Tibial nerve (tissue), 4 donors: ENCODE measurements at regions not wholly inside any gene's neighbourhood (a gene's known extent, or its start where the extent isn't known, plus 50 kb on each side); places are given as distances from the start of the nearest gene placed in this dataset.

Experiments
- DNase-seq, 2 donors: peaks; one replicate each; pipeline ENCODE4 v3.0.0-alpha.2; 2019; ENCODE audit warnings: low spot score in 2 of 2
- H3K27ac ChIP-seq, 4 donors: fragments of 200-600 bp; sonication (generic) in 3 of 4; one replicate each; pipeline ENCODE4 v1.5.1; 2017 to 2019; ENCODE audit warnings: mild to moderate bottlenecking in 1 of 4
- H3K27me3 ChIP-seq, 2 donors: fragments of 200-600 bp; sonication (generic) in 1 of 2; one replicate each; pipeline versions ENCODE4 v1.5.1 to v1.6.0; 2017 to 2019
- H3K36me3 ChIP-seq, 3 donors: fragments of 200-600 bp; sonication (generic); one replicate each; pipeline ENCODE4 v1.5.1; 2018 to 2019
- H3K4me1 ChIP-seq, 4 donors: fragments of 200-600 bp; sonication (generic) in 3 of 4; one replicate each; pipeline ENCODE4 v1.5.1; 2017 to 2019
- H3K4me3 ChIP-seq, 4 donors: fragments of 200-600 bp; sonication (generic) in 3 of 4; one replicate each; pipeline ENCODE4 v1.5.1; 2017 to 2019; ENCODE audit warnings: mild to moderate bottlenecking in 1 of 4, moderate library complexity in 1 of 4
- H3K9me3 ChIP-seq, 4 donors: fragments of 200-600 bp; sonication (generic) in 3 of 4; one replicate each; pipeline ENCODE4 v1.5.1; 2017 to 2019
- EP300 ChIP-seq, 2 donors: sonication (generic); formaldehyde crosslinking; IDR thresholded peaks; one replicate each; pipeline ENCODE4 v1.6.1; 2017; ENCODE audit warnings: antibody characterized with exemption in 2 of 2, mild to moderate bottlenecking in 1 of 2
- POLR2A ChIP-seq, 2 donors: fragments of 450-650 bp; IDR thresholded peaks; one replicate each; pipeline ENCODE4 v1.6.1; 2017; ENCODE audit warnings: antibody characterized with exemption in 2 of 2, mild to moderate bottlenecking in 2 of 2, moderate library complexity in 2 of 2
- WGBS, 2 donors: methylation state at CpG; one replicate each; pipeline ENCODE4 v1.1.5; 2018; 5-methylcytosine and 5-hydroxymethylcytosine counted together
- TF ChIP-seq, protein P1 (sequence below), 5 experiments: fragments of 200-600 bp in 3 of 5; fragments of 450-650 bp in 2 of 5; sonication (generic) in 3 of 5; IDR thresholded peaks; one replicate each; pipeline ENCODE4 v1.5.1; 2016 to 2019; ENCODE audit warnings: antibody characterized with exemption in 5 of 5, mild to moderate bottlenecking in 3 of 5, moderate library complexity in 2 of 5

DNA sequence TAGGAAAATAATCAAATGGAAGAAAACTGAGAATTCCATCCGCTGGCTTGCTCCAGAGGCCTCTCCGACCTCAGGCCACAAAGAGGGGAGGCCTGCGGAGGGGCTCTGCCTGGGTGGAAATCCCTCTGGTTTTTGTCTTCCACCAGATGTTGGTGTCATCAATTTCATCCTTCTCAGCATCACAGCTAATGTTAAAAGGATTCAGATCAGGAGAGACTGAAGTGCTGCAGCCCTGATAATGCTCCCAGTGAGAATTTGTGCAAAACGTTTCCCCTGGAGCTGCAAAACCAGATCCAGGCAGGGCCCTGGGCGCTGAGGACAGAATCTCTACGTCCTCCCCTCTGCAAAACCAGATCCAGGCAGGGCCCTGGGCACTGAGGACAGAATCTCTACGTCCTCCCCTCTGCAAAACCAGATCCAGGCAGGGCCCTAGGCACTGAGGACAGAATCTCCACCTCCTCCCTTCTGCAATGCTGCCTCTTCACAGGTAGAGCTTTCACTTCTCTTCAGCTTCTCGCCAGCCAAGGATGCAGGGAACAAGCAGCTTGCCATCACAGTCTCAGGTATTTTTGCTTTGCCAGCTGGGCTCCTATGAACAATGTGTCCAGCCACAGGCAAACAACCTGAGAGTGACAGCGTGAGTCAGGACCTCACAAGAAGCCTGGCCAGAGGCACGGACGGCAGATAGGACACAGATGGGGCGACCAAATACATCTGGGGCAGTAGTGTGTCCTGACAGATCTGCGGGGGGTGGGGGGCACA, 81.2 kb downstream of the TMEM18 start:
- Histone ChIP-seq H3K9me3 (no peaks in the 10 kb centered on the region), H3K27ac (no peak overlapping the region), H3K27me3 (no peaks in the 10 kb centered on the region), H3K36me3 (no peaks in the 10 kb centered on the region), H3K4me1 (no peaks in the 10 kb centered on the region), H3K4me3 (no peak overlapping the region)
- 75 to 89% methylated on average over 13 of the region's 13 CpGs for WGBS, 2 donors
- TF ChIP-seq, protein P1, sequence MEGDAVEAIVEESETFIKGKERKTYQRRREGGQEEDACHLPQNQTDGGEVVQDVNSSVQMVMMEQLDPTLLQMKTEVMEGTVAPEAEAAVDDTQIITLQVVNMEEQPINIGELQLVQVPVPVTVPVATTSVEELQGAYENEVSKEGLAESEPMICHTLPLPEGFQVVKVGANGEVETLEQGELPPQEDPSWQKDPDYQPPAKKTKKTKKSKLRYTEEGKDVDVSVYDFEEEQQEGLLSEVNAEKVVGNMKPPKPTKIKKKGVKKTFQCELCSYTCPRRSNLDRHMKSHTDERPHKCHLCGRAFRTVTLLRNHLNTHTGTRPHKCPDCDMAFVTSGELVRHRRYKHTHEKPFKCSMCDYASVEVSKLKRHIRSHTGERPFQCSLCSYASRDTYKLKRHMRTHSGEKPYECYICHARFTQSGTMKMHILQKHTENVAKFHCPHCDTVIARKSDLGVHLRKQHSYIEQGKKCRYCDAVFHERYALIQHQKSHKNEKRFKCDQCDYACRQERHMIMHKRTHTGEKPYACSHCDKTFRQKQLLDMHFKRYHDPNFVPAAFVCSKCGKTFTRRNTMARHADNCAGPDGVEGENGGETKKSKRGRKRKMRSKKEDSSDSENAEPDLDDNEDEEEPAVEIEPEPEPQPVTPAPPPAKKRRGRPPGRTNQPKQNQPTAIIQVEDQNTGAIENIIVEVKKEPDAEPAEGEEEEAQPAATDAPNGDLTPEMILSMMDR (IDR thresholded peaks at IDR 0.05), result no peak
- TF ChIP-seq POLR2A (IDR thresholded peaks at IDR 0.05), result no peak
- TF ChIP-seq EP300 (IDR thresholded peaks at IDR 0.05), result no peak
- DNase-seq, result no peak

DNA sequence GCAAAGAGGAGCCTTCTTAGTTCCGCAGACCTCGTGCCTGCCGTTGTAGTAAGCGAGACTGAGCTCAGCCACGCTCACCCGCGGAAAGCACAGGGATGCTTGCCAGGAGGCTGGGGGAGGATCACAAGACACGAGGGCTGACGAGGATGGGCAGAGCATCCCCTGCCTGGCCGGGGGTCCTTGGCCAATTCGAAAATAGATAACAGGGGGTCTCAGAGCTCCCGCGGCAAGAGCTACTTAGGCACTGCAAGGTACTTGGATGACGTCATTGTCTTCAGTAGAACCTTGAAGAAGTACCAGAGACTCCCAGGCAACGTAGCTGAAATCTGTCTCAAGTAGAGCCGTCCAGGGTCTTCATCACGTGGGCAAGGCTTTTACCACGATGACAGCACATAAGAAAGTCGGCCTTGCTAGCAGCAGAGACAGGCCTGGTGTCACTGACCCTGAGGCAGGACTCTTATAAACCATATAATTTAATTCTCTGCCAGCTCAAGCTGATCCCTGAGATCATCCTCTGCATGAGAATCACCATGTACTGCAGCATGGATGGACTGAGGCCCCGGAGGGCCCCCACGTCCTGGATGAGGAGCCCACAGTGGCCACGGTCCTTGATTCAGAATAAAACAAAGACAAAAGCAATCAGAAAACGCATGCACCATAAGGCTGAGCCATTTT, 81.9 kb downstream of the TMEM18 start:
- no peak overlapping the region for H3K27ac ChIP-seq
- no peaks in the 10 kb centered on the region for H3K36me3 ChIP-seq
- no peak for DNase-seq
- H3K9me3 ChIP-seq, result no peaks in the 10 kb centered on the region
- no peaks in the 10 kb centered on the region for H3K4me1 ChIP-seq
- WGBS, 2 donors, result 79 to 84% methylated on average over 23 of the region's 23 CpGs
- no peaks in the 10 kb centered on the region for H3K27me3 ChIP-seq
- H3K4me3 ChIP-seq, result no peak overlapping the region
- TF ChIP-seq EP300 (IDR thresholded peaks at IDR 0.05) (no peak), POLR2A (IDR thresholded peaks at IDR 0.05) (no peak)
- TF ChIP-seq, protein P1 (IDR thresholded peaks at IDR 0.05), result no peak

DNA sequence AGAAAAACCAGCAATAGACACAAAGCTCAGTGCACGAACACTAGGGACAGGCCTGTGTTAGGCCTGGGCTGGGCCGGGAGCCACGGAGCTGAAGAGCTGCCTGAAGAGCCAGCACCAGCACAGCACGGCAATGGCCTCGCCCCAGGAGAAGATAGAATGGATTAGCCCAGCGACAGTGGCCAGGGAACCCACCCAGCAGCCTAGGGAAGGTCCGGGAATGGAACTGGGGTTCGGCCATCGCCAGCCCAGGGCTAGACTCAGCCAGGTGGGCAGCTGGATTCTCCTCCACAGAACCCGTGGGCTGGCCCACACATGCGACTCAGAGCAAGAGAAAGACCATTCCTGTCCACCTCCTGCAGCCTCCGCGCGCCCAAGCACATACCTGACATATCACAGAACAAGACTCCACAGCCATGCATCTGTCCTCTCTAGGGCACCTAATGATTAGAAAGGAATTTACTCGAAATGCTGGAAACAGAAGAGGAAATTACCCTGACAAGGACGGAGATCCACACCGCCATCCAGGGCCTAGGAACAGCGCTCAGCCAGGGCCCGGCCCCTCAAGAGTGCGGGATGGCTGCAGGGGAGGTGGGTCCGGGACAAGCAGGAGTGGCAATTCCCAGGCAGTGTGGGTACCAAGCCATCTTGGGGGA, 82.8 kb downstream of the TMEM18 start:
- H3K4me1 ChIP-seq, result no peaks in the 10 kb centered on the region
- no peaks in the 10 kb centered on the region for H3K27me3 ChIP-seq
- no peaks in the 10 kb centered on the region for H3K9me3 ChIP-seq
- no peak overlapping the region for H3K27ac ChIP-seq
- no peaks in the 10 kb centered on the region for H3K36me3 ChIP-seq
- TF ChIP-seq POLR2A (IDR thresholded peaks at IDR 0.05) (no peak), EP300 (IDR thresholded peaks at IDR 0.05) (no peak)
- TF ChIP-seq, protein P1 (IDR thresholded peaks at IDR 0.05), result no peak
- DNase-seq, result no peak
- 92 to 96% methylated on average over 21 of the region's 21 CpGs for WGBS, 2 donors
- H3K4me3 ChIP-seq, result no peak overlapping the region

DNA sequence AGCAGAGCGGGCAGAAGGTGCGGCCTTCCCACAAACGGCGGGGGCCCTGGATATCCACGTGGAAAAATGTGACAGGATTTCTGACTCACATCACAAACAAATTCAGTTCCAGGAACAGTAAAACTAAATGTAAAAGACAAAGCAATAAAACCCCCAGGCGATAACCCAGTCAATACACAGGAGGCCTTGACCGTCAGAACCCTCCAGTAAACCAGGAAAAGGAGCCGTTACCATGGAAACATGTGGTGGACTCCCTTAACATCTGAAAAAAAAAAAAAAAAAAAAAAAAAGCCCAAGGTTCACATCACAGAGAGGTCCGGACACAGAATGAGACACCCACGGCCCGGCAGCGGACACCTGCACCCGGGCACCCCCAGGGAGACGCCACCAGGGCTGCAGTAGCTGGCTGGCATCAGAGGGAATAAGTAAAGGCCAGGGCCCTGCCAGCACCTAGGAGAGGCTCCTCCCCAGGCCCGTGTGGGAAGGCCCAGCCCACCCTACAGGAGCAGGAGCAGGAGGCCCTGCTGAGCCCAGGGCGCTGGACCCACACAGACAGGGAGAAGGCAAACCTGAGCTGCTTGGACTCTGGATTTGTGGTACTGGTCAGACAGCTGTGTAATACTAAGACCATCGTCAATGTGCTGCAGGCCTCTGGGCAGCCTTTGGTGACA, 83.7 kb downstream of the TMEM18 start:
- no peaks in the 10 kb centered on the region for H3K36me3 ChIP-seq
- TF ChIP-seq, protein P1 (IDR thresholded peaks at IDR 0.05), result no peak
- TF ChIP-seq EP300 (IDR thresholded peaks at IDR 0.05) (no peak), POLR2A (IDR thresholded peaks at IDR 0.05) (no peak)
- WGBS, 2 donors, result 79 to 80% methylated on average over 17 of the region's 17 CpGs
- DNase-seq, result no peak
- no peak overlapping the region for H3K4me3 ChIP-seq
- no peaks in the 10 kb centered on the region for H3K4me1 ChIP-seq
- H3K27me3 ChIP-seq, result no peaks in the 10 kb centered on the region
- H3K27ac ChIP-seq, result no peak overlapping the region
- H3K9me3 ChIP-seq, result no peaks in the 10 kb centered on the region
